ENCODE measurements at regions not wholly inside any gene's neighbourhood (a gene's known extent, or its start where the extent isn't known, plus 50 kb on each side); places are given as distances from the start of the nearest gene placed in this dataset.
"Not testable (repeated sequence)": the region's sequence is repeated elsewhere in the genome, so short reads cannot be mapped to it uniquely, and the experiment has no call there.

DNA sequence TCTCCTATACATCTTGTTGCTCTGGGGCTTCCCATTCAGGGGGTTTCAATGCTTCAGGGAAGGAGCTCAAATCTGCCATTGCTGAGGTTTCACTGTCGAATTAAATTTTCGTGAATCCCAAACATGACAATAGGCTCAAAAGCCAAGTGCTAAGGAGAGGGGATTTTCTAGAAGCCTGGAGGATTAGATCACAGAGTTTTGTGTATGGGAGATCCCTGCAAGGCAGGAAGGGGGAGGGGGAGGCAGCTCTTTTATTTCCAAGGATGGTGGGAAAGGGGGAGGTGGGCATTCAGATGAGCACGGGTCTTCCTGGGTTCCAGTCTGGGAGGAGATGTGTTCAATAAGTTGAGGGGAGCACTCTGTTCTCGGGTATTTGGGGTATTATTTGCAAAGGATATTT lies 69.9 kb upstream of the DLG1 start:
- no peak overlapping the region for H3K27ac ChIP-seq (ENCODE audit: low read depth in 2 of 2, low read length in 1 of 2)
- WGBS, 2 donors, result 46 to 53% methylated on average over 4 of the region's 4 CpGs
- H3K36me3 ChIP-seq (ENCODE audit: control insufficient read depth in 2 of 2, insufficient read depth in 2 of 2, low read length in 1 of 2), result no peaks in the 10 kb centered on the region
- H3K4me1 ChIP-seq (ENCODE audit: control insufficient read depth in 2 of 2, insufficient read depth in 2 of 2, low read length in 1 of 2), result peaks cover 5 to 45% of the 10 kb centered on the region in 2 donors
- no peak overlapping the region for H3K4me3 ChIP-seq (ENCODE audit: low read depth in 1 of 2, low read length in 2 of 2)
- H3K9me3 ChIP-seq (ENCODE audit: control insufficient read depth in 2 of 2, insufficient read depth in 1 of 2, low read depth in 1 of 2, low read length in 1 of 2), result no peaks in the 10 kb centered on the region
- no peaks in the 10 kb centered on the region for H3K27me3 ChIP-seq (ENCODE audit: control insufficient read depth in 1 of 2, insufficient read depth in 2 of 2, low read length in 2 of 2)

DNA sequence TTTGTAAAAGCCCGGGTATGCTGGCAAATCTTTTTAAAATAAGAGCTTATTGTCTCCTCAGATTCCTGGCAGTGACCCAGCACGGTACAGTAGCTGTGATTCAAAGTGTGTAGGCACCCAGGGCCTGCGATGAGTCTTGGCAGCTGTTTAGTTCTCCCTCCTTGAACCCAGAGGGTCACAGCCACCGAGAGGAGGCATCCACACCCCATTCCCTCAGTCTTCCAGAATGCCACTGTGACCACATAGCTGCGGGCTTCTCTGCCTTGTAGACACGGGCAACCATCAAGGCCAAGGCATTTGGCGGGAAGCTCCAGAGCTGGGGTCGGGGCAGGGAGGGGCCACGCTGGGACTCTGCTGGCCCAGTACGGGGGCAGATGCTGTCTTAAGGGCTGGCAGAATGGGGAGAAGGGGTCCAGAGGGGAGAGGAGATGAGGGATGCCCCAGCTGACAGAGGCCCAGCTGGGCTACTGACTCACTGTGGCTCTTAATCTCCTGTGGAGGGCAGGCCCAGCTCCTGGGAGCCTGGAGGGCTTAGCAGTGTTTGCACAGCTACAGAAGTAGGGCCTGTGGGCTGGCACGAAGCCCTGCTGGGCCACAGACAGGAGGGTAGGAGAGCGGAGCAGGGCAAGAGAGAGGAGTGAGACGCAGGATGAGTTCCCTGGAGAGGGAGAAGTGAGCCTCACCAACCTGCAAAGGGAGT lies 68.8 kb upstream of the DLG1 start:
- H3K4me1 ChIP-seq (ENCODE audit: control insufficient read depth in 2 of 2, insufficient read depth in 2 of 2, low read length in 1 of 2), result peaks cover 5 to 41% of the 10 kb centered on the region in 2 donors
- H3K36me3 ChIP-seq (ENCODE audit: control insufficient read depth in 2 of 2, insufficient read depth in 2 of 2, low read length in 1 of 2), result no peaks in the 10 kb centered on the region
- no peaks in the 10 kb centered on the region for H3K9me3 ChIP-seq (ENCODE audit: control insufficient read depth in 2 of 2, insufficient read depth in 1 of 2, low read depth in 1 of 2, low read length in 1 of 2)
- peak overlapping the region; percentile 80 to 87 for H3K27ac ChIP-seq (ENCODE audit: low read depth in 2 of 2, low read length in 1 of 2)
- no peaks in the 10 kb centered on the region for H3K27me3 ChIP-seq (ENCODE audit: control insufficient read depth in 1 of 2, insufficient read depth in 2 of 2, low read length in 2 of 2)
- 38 to 63% methylated on average over 13 of the region's 13 CpGs for WGBS, 2 donors
- H3K4me3 ChIP-seq (ENCODE audit: low read depth in 1 of 2, low read length in 2 of 2), result no peak overlapping the region

DNA sequence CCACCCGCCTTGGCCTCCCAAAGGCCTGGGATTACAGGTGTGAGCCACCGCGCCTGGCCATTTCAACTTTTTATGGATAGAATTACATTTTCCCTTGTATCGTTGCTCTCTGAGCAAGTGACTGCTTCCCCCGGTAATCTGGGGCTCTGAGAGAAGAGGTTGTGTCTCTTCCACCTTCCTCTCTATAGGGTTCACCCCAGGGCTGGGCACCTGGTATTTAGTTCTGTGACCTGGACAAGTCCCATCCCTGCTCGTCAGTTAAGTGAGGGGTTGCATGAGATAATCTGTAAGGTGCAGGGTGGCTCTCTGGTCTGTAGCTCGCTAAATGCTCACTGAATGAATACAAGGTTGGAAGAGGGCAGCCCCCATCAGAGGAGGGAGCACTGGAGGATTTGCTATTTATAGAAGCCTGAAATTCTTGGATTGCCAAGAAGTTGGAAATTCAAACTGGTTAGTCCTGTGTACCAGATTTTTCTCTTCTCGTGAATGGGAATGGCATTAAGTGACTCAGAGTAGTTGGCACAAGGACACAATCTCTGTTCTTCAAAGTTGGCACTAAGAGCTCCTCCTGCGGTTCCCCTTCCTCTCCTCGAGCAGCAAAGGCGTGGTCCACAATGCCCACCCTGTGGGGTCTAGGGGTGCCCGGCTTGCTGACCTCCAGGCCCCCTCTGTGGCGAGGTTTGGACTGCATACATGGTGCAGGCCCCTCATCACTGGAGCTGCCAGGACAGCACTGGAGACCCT lies 68.1 kb upstream of the DLG1 start:
- Histone ChIP-seq H3K27me3 (ENCODE audit: control insufficient read depth in 1 of 2, insufficient read depth in 2 of 2, low read length in 2 of 2) (no peaks in the 10 kb centered on the region), H3K9me3 (ENCODE audit: control insufficient read depth in 2 of 2, insufficient read depth in 1 of 2, low read depth in 1 of 2, low read length in 1 of 2) (no peaks in the 10 kb centered on the region), H3K4me3 (ENCODE audit: low read depth in 1 of 2, low read length in 2 of 2) (no peak overlapping the region), H3K36me3 (ENCODE audit: control insufficient read depth in 2 of 2, insufficient read depth in 2 of 2, low read length in 1 of 2) (no peaks in the 10 kb centered on the region), H3K27ac (ENCODE audit: low read depth in 2 of 2, low read length in 1 of 2) (peak overlapping the region; percentile 80 to 87), H3K4me1 (ENCODE audit: control insufficient read depth in 2 of 2, insufficient read depth in 2 of 2, low read length in 1 of 2) (peaks cover 5 to 41% of the 10 kb centered on the region in 2 donors)
- 59 to 68% methylated on average over 13 of the region's 13 CpGs for WGBS, 2 donors

DNA sequence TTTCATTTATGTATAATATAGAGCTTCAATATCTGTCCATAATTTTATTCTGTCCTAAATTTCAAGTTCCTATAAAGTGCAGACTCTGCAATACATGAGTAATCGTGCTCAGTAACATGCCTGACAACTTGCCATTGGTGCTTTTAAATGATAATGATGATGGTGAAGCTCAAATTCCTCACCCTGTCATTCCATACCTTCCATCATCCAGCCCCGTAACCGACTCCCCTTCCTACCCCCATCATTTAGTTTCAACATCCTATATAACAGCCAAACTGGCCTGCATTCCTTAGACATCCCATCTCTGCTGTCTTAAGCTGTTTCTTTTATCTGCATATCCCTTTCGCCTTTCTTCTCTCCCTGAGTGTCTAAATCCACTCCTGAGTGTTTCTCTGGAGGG lies 67.2 kb upstream of the DLG1 start:
- WGBS, 2 donors, result 75 to 84% methylated on average over 4 of the region's 4 CpGs
- Histone ChIP-seq H3K36me3 (ENCODE audit: control insufficient read depth in 2 of 2, insufficient read depth in 2 of 2, low read length in 1 of 2) (no peaks in the 10 kb centered on the region), H3K9me3 (ENCODE audit: control insufficient read depth in 2 of 2, insufficient read depth in 1 of 2, low read depth in 1 of 2, low read length in 1 of 2) (peaks cover 0 to 1% of the 10 kb centered on the region in 2 donors), H3K4me3 (ENCODE audit: low read depth in 1 of 2, low read length in 2 of 2) (no peak overlapping the region), H3K27me3 (ENCODE audit: control insufficient read depth in 1 of 2, insufficient read depth in 2 of 2, low read length in 2 of 2) (no peaks in the 10 kb centered on the region), H3K4me1 (ENCODE audit: control insufficient read depth in 2 of 2, insufficient read depth in 2 of 2, low read length in 1 of 2) (peaks cover 5 to 40% of the 10 kb centered on the region in 2 donors), H3K27ac (ENCODE audit: low read depth in 2 of 2, low read length in 1 of 2) (no peak overlapping the region)

DNA sequence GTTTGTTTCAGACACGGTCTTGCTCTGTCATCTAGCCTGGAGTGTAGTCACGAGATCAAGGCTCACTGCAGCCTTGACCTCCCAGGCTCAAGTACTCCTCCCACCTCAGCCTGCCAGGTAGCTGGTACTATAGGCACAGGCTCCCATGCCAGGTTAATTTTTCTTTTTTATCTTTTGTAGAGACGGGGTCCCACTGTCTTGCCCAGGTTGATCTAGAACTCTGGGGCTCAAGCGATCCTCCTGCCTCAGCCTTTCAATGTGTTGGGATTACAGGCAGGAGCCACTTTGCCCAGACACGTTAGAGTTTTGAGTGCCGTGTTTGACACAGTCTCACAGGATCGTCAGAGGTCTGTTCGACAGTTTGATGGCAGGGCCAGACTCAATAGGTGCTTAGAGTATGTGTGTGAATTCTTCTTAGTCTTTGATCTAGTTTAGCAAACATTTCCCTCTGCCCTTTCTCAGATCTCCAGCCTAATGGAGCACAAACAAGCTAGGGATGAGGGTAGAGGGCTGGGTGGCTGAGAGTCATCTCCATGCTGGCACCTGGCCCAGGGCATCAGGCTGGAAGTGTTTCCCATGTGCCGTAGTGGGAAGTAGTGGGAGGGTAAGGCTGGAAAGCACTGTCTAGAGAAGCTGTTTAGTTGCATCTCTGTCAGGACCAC lies 66.1 kb upstream of the DLG1 start:
- no peaks in the 10 kb centered on the region for H3K27me3 ChIP-seq (ENCODE audit: control insufficient read depth in 1 of 2, insufficient read depth in 2 of 2, low read length in 2 of 2)
- H3K4me1 ChIP-seq (ENCODE audit: control insufficient read depth in 2 of 2, insufficient read depth in 2 of 2, low read length in 1 of 2), result peaks cover 5 to 38% of the 10 kb centered on the region in 2 donors
- H3K36me3 ChIP-seq (ENCODE audit: control insufficient read depth in 2 of 2, insufficient read depth in 2 of 2, low read length in 1 of 2), result no peaks in the 10 kb centered on the region
- peaks cover 0 to 7% of the 10 kb centered on the region in 2 donors for H3K9me3 ChIP-seq (ENCODE audit: control insufficient read depth in 2 of 2, insufficient read depth in 1 of 2, low read depth in 1 of 2, low read length in 1 of 2)
- no peak overlapping the region for H3K4me3 ChIP-seq (ENCODE audit: low read depth in 1 of 2, low read length in 2 of 2)
- peak overlapping the region; percentile 21 to 50 for H3K27ac ChIP-seq (ENCODE audit: low read depth in 2 of 2, low read length in 1 of 2)
- WGBS, 2 donors, result 53 to 65% methylated on average over 9 of the region's 9 CpGs

DNA sequence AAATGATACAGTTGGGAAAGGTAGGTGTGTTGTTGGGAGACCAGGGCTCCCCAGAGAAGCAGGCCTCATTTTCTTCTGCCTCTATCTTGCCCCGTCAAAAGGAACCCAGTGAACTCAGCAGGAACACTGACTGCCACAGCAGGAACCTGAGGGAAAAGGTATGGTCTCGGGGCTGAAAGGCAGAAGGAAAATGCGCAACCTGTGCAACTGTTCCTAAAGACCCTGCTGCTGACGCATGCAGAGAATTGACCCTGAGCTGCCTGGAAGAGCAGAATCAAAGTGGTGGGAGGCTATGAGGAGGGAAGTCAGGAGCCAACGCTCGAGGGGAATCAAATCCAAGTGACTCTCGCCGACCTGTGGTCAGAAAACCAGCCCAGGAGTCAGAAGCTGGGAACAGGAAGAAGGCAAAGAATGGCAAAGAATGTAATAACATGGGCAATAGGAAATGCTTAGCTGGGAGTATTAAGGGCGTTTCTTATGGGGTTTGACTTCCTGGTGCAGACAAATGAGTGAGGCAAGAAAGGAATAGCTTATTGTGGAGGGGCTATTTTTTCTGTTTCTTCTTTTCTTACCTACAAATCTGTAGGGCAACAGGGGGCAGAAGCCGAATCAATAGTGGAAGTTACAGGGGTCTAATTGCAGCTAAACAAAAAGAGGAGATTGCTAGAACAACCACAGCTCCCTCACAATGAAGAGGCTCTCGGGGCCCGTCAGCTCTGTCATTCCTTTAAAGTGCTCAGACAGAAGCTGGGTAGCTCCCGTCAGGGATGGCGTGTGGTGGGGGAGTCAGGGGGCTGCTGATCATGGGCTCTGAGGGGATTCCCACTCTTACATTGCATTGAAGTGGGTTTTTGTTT lies 65.4 kb upstream of the DLG1 start:
- H3K36me3 ChIP-seq (ENCODE audit: control insufficient read depth in 2 of 2, insufficient read depth in 2 of 2, low read length in 1 of 2), result no peaks in the 10 kb centered on the region
- peak overlapping the region; percentile 47 to 78 for H3K27ac ChIP-seq (ENCODE audit: low read depth in 2 of 2, low read length in 1 of 2)
- no peaks in the 10 kb centered on the region for H3K27me3 ChIP-seq (ENCODE audit: control insufficient read depth in 1 of 2, insufficient read depth in 2 of 2, low read length in 2 of 2)
- H3K4me3 ChIP-seq (ENCODE audit: low read depth in 1 of 2, low read length in 2 of 2), result no peak overlapping the region
- H3K9me3 ChIP-seq (ENCODE audit: control insufficient read depth in 2 of 2, insufficient read depth in 1 of 2, low read depth in 1 of 2, low read length in 1 of 2), result peaks cover 0 to 9% of the 10 kb centered on the region in 2 donors
- 83 to 86% methylated on average over 14 of the region's 14 CpGs for WGBS, 2 donors
- H3K4me1 ChIP-seq (ENCODE audit: control insufficient read depth in 2 of 2, insufficient read depth in 2 of 2, low read length in 1 of 2), result peaks cover 5 to 34% of the 10 kb centered on the region in 2 donors

DNA sequence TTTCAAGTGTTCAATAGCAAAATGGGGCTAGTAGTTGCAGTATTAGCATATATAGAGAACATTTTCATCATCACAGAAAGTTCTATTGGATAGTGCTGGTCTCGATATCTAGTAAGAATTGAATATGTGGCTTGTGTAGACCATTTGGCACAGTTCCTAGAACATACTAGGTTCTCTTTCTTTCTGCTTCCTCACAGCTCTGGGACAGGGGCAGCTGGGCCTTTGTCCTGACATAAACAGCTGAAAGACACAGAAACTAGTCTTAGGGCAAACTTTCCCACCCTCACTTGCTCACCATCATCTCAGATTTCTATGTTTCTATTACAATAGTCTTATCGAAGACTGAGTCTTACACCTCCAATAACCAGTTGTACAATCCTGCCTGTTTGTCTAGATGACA lies 63.7 kb upstream of the DLG1 start:
- Histone ChIP-seq H3K36me3 (ENCODE audit: control insufficient read depth in 2 of 2, insufficient read depth in 2 of 2, low read length in 1 of 2) (no peaks in the 10 kb centered on the region), H3K27me3 (ENCODE audit: control insufficient read depth in 1 of 2, insufficient read depth in 2 of 2, low read length in 2 of 2) (no peaks in the 10 kb centered on the region), H3K4me3 (ENCODE audit: low read depth in 1 of 2, low read length in 2 of 2) (no peak overlapping the region), H3K9me3 (ENCODE audit: control insufficient read depth in 2 of 2, insufficient read depth in 1 of 2, low read depth in 1 of 2, low read length in 1 of 2) (peaks cover 0 to 9% of the 10 kb centered on the region in 2 donors), H3K4me1 (ENCODE audit: control insufficient read depth in 2 of 2, insufficient read depth in 2 of 2, low read length in 1 of 2) (peaks cover under 1 to 26% of the 10 kb centered on the region in 2 donors), H3K27ac (ENCODE audit: low read depth in 2 of 2, low read length in 1 of 2) (no peak overlapping the region)
- WGBS, 2 donors, result 78 to 79% methylated on average over 2 of the region's 2 CpGs

DNA sequence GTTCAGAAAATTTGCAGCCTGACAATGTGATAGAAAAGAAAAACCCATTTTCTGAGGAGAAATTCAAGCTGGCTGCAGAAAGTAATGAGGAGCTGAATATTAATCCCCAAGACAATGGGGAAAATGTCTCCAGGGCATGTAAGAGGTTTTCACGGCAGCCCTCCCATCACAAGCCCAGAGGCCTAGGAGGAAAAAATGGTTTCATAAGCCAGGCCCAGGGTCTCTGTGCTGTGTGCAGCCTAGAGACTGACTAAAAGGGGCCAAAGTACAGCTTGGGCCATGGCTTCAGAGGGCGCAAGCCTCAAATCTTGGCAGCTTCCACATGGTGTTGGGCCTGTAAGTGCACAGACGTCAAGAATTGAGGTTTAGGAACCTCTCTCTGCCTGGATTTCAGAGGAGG lies 61.7 kb upstream of the DLG1 start:
- H3K4me3 ChIP-seq (ENCODE audit: low read depth in 1 of 2, low read length in 2 of 2); H3K36me3 ChIP-seq (ENCODE audit: control insufficient read depth in 2 of 2, insufficient read depth in 2 of 2, low read length in 1 of 2); H3K27ac ChIP-seq (ENCODE audit: low read depth in 2 of 2, low read length in 1 of 2); H3K9me3 ChIP-seq (ENCODE audit: control insufficient read depth in 2 of 2, insufficient read depth in 1 of 2, low read depth in 1 of 2, low read length in 1 of 2); H3K27me3 ChIP-seq (ENCODE audit: control insufficient read depth in 1 of 2, insufficient read depth in 2 of 2, low read length in 2 of 2): not testable (repeated sequence)
- WGBS, 2 donors, result 81 to 88% methylated on average over 3 of the region's 3 CpGs
- peaks cover 0 to 23% of the 10 kb centered on the region in 2 donors for H3K4me1 ChIP-seq (ENCODE audit: control insufficient read depth in 2 of 2, insufficient read depth in 2 of 2, low read length in 1 of 2)

DNA sequence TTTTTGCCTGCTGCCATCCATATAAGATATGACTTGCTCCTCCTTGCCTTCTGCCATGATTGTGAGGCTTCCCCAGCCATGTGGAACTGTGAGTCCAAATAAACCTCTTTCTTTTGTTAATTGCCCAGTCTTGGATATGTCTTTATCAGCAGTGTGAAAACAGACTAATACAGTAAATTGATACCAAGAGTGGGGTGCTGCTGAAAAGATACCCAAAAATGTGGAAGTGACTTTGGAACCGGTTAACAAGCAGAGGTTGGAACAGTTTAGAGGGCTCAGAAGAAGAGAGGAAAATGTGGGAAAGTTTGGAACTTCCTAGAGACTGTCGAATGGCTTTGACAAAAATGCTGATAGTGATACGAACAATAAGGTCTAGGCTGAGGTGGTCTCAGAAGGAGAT lies 61.1 kb upstream of the DLG1 start:
- not testable (repeated sequence) for H3K9me3 ChIP-seq (ENCODE audit: control insufficient read depth in 2 of 2, insufficient read depth in 1 of 2, low read depth in 1 of 2, low read length in 1 of 2); H3K4me3 ChIP-seq (ENCODE audit: low read depth in 1 of 2, low read length in 2 of 2); H3K27me3 ChIP-seq (ENCODE audit: control insufficient read depth in 1 of 2, insufficient read depth in 2 of 2, low read length in 2 of 2); H3K27ac ChIP-seq (ENCODE audit: low read depth in 2 of 2, low read length in 1 of 2); H3K36me3 ChIP-seq (ENCODE audit: control insufficient read depth in 2 of 2, insufficient read depth in 2 of 2, low read length in 1 of 2)
- 93 to 94% methylated on average over 3 of the region's 3 CpGs for WGBS, 2 donors
- H3K4me1 ChIP-seq (ENCODE audit: control insufficient read depth in 2 of 2, insufficient read depth in 2 of 2, low read length in 1 of 2), result peaks cover 0 to 20% of the 10 kb centered on the region in 2 donors

Measured in esophagus (tissue), 2 donors.